Right lobe of liver (tissue), 6 donors: ENCODE measurements at regions not wholly inside any gene's neighbourhood (a gene's known extent, or its start where the extent isn't known, plus 50 kb on each side); places are given as distances from the start of the nearest gene placed in this dataset.

ENCODE experiments used
- ATAC-seq, 4 donors: fragments of 200-7000 bp; cut with Tn5 transposase; one replicate each; pipeline ENCODE4 v1.9.1; 2020; ENCODE audit warnings: mild to moderate bottlenecking in 4 of 4, moderate library complexity in 4 of 4
- DNase-seq, 3 donors: peaks; one replicate each; pipeline ENCODE4 v3.0.0-alpha.2; 2020
- H3K27ac ChIP-seq, 3 donors: fragments of 200-600 bp; one replicate each; pipeline ENCODE4 v1.8.0; 2022
- H3K27me3 ChIP-seq, 2 donors: fragments of 200-600 bp; one replicate each; pipeline ENCODE4 v1.8.0; 2022
- H3K36me3 ChIP-seq, 4 donors: fragments of 200-600 bp; sonication (generic) in 1 of 4; one replicate each; pipeline versions ENCODE4 v1.5.1 to v1.8.0; 2017 to 2022; ENCODE audit warnings: control low read depth in 1 of 4
- H3K4me1 ChIP-seq, 4 donors: fragments of 200-600 bp; sonication (generic) in 1 of 4; one replicate each; pipeline versions ENCODE4 v1.5.1 to v1.8.0; 2017 to 2022; ENCODE audit warnings: control low read depth in 1 of 4
- H3K4me3 ChIP-seq, 3 donors: fragments of 200-600 bp; one replicate each; pipeline ENCODE4 v1.8.0; 2022
- H3K9me3 ChIP-seq, 4 donors: fragments of 200-600 bp; sonication (generic) in 1 of 4; one replicate each; pipeline versions ENCODE4 v1.5.1 to v1.8.0; 2017 to 2022; ENCODE audit warnings: control low read depth in 1 of 4
- CTCF ChIP-seq, 4 donors: fragments of 200-600 bp in 3 of 4; fragments of 450-650 bp in 1 of 4; IDR thresholded peaks; one replicate each; pipeline versions ENCODE4 v1.5.1 to v1.8.0; 2016 to 2022; ENCODE audit warnings: antibody characterized with exemption in 4 of 4, mild to moderate bottlenecking in 2 of 4
- POLR2A ChIP-seq: fragments of 450-650 bp; IDR thresholded peaks from one replicate; pipeline ENCODE4 v1.6.1; 2017; ENCODE audit warnings: antibody characterized with exemption, mild to moderate bottlenecking
- WGBS: methylation state at CpG from one replicate; pipeline ENCODE4 v1.1.6; 2018; ENCODE audit warnings: low coverage, low lambda C conversion rate; ENCODE audit not compliant: insufficient coverage; ENCODE audit errors: missing lambda C conversion rate; 5-methylcytosine and 5-hydroxymethylcytosine counted together
- intact Hi-C, 2 donors: fragments of 100-400 bp; cut with DNase I; formaldehyde crosslinking; loops; one replicate each; pipeline versions ENCODE4 v1.11.2 to v1.14.1; 2022
- donor health status: DM: no; HTN: yes; CAD: no.
- donor health status: DM: no; HTN: no; CAD: no.
- donor health status: DM: no; HTN: no; CAD: no.
- donor health status: DM: no; HTN: yes; CAD: no.
- donor health status: DM: no; HTN: yes; CAD: no.

GRCh38 chr3:82707035-82707434 lies 945.6 kb upstream of the GBE1 start:
- no CpG with 5 or more reads among the region's 4 CpGs for WGBS
- no peak overlapping the region for H3K27ac ChIP-seq
- DNase-seq (no peak), ATAC-seq (peak in 2 of 4 donors; percentile 34 to 52)
- no peaks in the 10 kb centered on the region for H3K36me3 ChIP-seq
- H3K9me3 ChIP-seq: no peaks in the 10 kb centered on the region
- H3K4me1 ChIP-seq: no peaks in the 10 kb centered on the region
- no peak overlapping the region for H3K4me3 ChIP-seq
- H3K27me3 ChIP-seq: no peaks in the 10 kb centered on the region
- no peak for TF ChIP-seq POLR2A
- TF ChIP-seq CTCF (IDR thresholded peaks at IDR 0.05): no peak
- intact Hi-C loops: no loop called here

GRCh38 chr3:82685761-82686160 lies 924.3 kb upstream of the GBE1 start:
- H3K4me1 ChIP-seq: no peaks in the 10 kb centered on the region
- 34% methylated on average over 3 of the region's 3 CpGs for WGBS
- H3K9me3 ChIP-seq: no peaks in the 10 kb centered on the region

GRCh38 chr3:82676356-82677026 lies 915.0 kb upstream of the GBE1 start:
- H3K4me1 ChIP-seq: no peaks in the 10 kb centered on the region
- 45% methylated on average over 1 of the region's 1 CpG for WGBS
- DNase-seq: no peak
- no peak overlapping the region for H3K27ac ChIP-seq
- no peaks in the 10 kb centered on the region for H3K27me3 ChIP-seq
- no peaks in the 10 kb centered on the region for H3K36me3 ChIP-seq
- H3K4me3 ChIP-seq: no peak overlapping the region
- no peaks in the 10 kb centered on the region for H3K9me3 ChIP-seq
- intact Hi-C loops: no loop called here
- ATAC-seq: no peak
- no peak for TF ChIP-seq POLR2A
- TF ChIP-seq CTCF (IDR thresholded peaks at IDR 0.05): no peak

More at GRCh38 chr3:82685761-82686160, 924.3 kb upstream of the GBE1 start:
- H3K27ac ChIP-seq: no peak overlapping the region
- no peak overlapping the region for H3K4me3 ChIP-seq
- H3K36me3 ChIP-seq: no peaks in the 10 kb centered on the region
- no peak for ATAC-seq
- TF ChIP-seq CTCF (IDR thresholded peaks at IDR 0.05): no peak
- no peak for TF ChIP-seq POLR2A
- intact Hi-C loops: no loop called here
- no peaks in the 10 kb centered on the region for H3K27me3 ChIP-seq
- no peak for DNase-seq

GRCh38 chr3:82672966-82673365 lies 911.5 kb upstream of the GBE1 start:
- no peak for ATAC-seq
- no peak for DNase-seq
- Histone ChIP-seq H3K9me3 (no peaks in the 10 kb centered on the region), H3K27ac (no peak overlapping the region), H3K4me3 (no peak overlapping the region), H3K27me3 (no peaks in the 10 kb centered on the region), H3K4me1 (no peaks in the 10 kb centered on the region), H3K36me3 (no peaks in the 10 kb centered on the region)
- intact Hi-C loops: no loop called here
- WGBS: 59% methylated on average over 2 of the region's 2 CpGs
- TF ChIP-seq POLR2A (no peak), CTCF (IDR thresholded peaks at IDR 0.05) (no peak)
